GM12878 (cell line): ENCODE measurements at regions not wholly inside any gene's neighbourhood (a gene's known extent, or its start where the extent isn't known, plus 50 kb on each side); places are given as distances from the start of the nearest gene placed in this dataset.

Experiments used
- ATAC-seq: fragments of 200-7000 bp; cut with Tn5 transposase; 3 replicates; pipeline ENCODE4 v1.9.1; 2020; ENCODE audit warnings: mild to moderate bottlenecking, moderate library complexity
- BruUV-seq: library from RNA; stranded (reverse); fragments of 400-500 nt; replicated peaks from 2 replicates; lab custom pipeline; 2021; lab: Mats Ljungman, UMichigan
- CTCF ChIA-PET: fragments of 300-600 bp; sonication (Branson Sonifier 250); formaldehyde crosslinking; extraction: SDS; loops from one replicate; lab custom pipeline; 2021; ENCODE audit warnings: inconsistent platforms; lab: Yijun Ruan, JAX
- POLR2A ChIA-PET: fragments of 350-600 bp; formaldehyde crosslinking; extraction: SDS; loops from one replicate; lab custom pipeline; 2021; ENCODE audit warnings: inconsistent platforms; lab: Charles Lee
- RAD21 ChIA-PET: fragments of 300-600 bp; sonication (Branson Sonifier 250); formaldehyde crosslinking; loops from one replicate; lab custom pipeline; 2023; ENCODE audit warnings: antibody characterized with exemption; ENCODE audit not compliant: unreplicated experiment; lab: Charles Lee
- SMC1A ChIA-PET: fragments of 300-600 bp; sonication (Branson Sonifier 250); formaldehyde crosslinking; loops from one replicate; lab custom pipeline; 2023; ENCODE audit not compliant: unreplicated experiment, uncharacterized antibody; lab: Charles Lee
- DNase-seq: peaks from one replicate; pipeline ENCODE4 v3.0.0-alpha.2; 2011; ENCODE audit warnings: low read depth, low spot score
- FAIRE-seq: peaks from 3 replicates; lab custom pipeline; 2011; peaks lifted over from hg19 to GRCh38; lab: Jason Lieb, UNC
- H2AFZ ChIP-seq: 2 replicates; pipeline ENCODE4 v1.6.0; 2011; ENCODE audit warnings: low read depth, low read length, control low read depth; ENCODE audit not compliant: control insufficient read depth
- H3K27ac ChIP-seq: 2 replicates; pipeline ENCODE4 v1.5.1; 2011; ENCODE audit warnings: control low read depth; ENCODE audit not compliant: control insufficient read depth, insufficient read depth
- H3K27me3 ChIP-seq, 2 experiments: replicated peaks in 1 of 2; 2 replicates each; pipeline versions ENCODE4 v1.6.0 to v1.6.1; 2011; ENCODE audit warnings: low read length in 1 of 2; ENCODE audit not compliant: control insufficient read depth in 2 of 2, insufficient read depth in 2 of 2
- H3K36me3 ChIP-seq, 2 experiments: 2 replicates each; pipeline ENCODE4 v1.5.1; 2011; ENCODE audit warnings: low read length in 1 of 2; ENCODE audit not compliant: control insufficient read depth in 2 of 2, insufficient read depth in 2 of 2
- H3K4me1 ChIP-seq: 2 replicates; pipeline ENCODE4 v1.6.1; 2011; ENCODE audit warnings: mild to moderate bottlenecking, low read length, moderate library complexity, mixed read lengths; ENCODE audit not compliant: control insufficient read depth, insufficient read depth
- H3K4me2 ChIP-seq: 2 replicates; pipeline ENCODE4 v1.6.0; 2011; ENCODE audit warnings: control low read depth; ENCODE audit not compliant: control insufficient read depth, insufficient read depth
- H3K4me3 ChIP-seq: fragments of 200-600 bp; sonication (generic); 2 replicates; pipeline ENCODE4 v1.5.1; 2016
- H3K79me2 ChIP-seq: 2 replicates; pipeline ENCODE4 v1.6.0; 2011; ENCODE audit warnings: low read length; ENCODE audit not compliant: control insufficient read depth, insufficient read depth
- H3K9ac ChIP-seq: 2 replicates; pipeline ENCODE4 v1.8.0; 2011; ENCODE audit warnings: low read length, control low read depth, mixed read lengths; ENCODE audit not compliant: control insufficient read depth, insufficient read depth
- H3K9me3 ChIP-seq: replicated peaks from 3 replicates; pipeline ENCODE4 v1.5.1; 2011; ENCODE audit warnings: mild to moderate bottlenecking, low read length; ENCODE audit not compliant: control insufficient read depth, insufficient read depth
- H4K20me1 ChIP-seq: 2 replicates; pipeline ENCODE4 v1.6.0; 2011; ENCODE audit not compliant: control insufficient read depth, insufficient read depth
- CREB1 ChIP-seq: IDR thresholded peaks from 2 replicates; pipeline ENCODE4 v1.6.1; 2012; ENCODE audit warnings: low read depth, mild to moderate bottlenecking, inconsistent platforms
- EED ChIP-seq: sonication (generic); IDR thresholded peaks from 2 replicates; pipeline ENCODE4 v1.6.1; 2016; ENCODE audit warnings: antibody characterized with exemption, low read depth
- HDAC2 ChIP-seq: fragments of 200-600 bp; sonication (generic); IDR thresholded peaks from 2 replicates; pipeline ENCODE4 v1.6.1; 2017
- MXI1 ChIP-seq: fragments of 150-350 bp; IDR thresholded peaks from 2 replicates; pipeline ENCODE4 v1.6.1; 2011; ENCODE audit warnings: low read depth, mild to moderate bottlenecking, inconsistent platforms, low read length, improper control_type of control experiment
- NFYB ChIP-seq: IDR thresholded peaks from 2 replicates; pipeline ENCODE4 v1.6.1; 2011; ENCODE audit warnings: low read depth, mild to moderate bottlenecking, low read length, improper control_type of control experiment, moderate library complexity; ENCODE audit not compliant: insufficient read depth
- PAX8 ChIP-seq: fragments of 450-650 bp; IDR thresholded peaks from 2 replicates; pipeline ENCODE4 v1.6.1; 2017; ENCODE audit warnings: mild to moderate bottlenecking, moderate library complexity
- SMAD5 ChIP-seq: IDR thresholded peaks from 2 replicates; pipeline ENCODE4 v1.6.1; 2016; ENCODE audit warnings: antibody characterized with exemption, low read depth
- WGBS: methylation state at CpG from one replicate; pipeline ENCODE4 v1.1.6; 2016; ENCODE audit warnings: low lambda C conversion rate; ENCODE audit not compliant: insufficient replicate concordance, insufficient coverage; ENCODE audit errors: missing lambda C conversion rate; 5-methylcytosine and 5-hydroxymethylcytosine counted together
- in situ Hi-C: fragments of 300-500 bp; cut with MboI; formaldehyde crosslinking; loops from 9 replicates; pipeline ENCODE4 v1.14.3; 2018; ENCODE audit warnings: mixed read lengths
- intact Hi-C: fragments of 100-400 bp; cut with micrococcal nuclease; formaldehyde crosslinking; loops from one replicate; pipeline ENCODE4 v1.14.2; 2022; ENCODE audit not compliant: unreplicated experiment
- TF ChIP-seq, protein P1 (sequence below): IDR thresholded peaks from 2 replicates; pipeline ENCODE4 v1.6.1; 2012; ENCODE audit warnings: mild to moderate bottlenecking, low read depth, low read length

DNA sequence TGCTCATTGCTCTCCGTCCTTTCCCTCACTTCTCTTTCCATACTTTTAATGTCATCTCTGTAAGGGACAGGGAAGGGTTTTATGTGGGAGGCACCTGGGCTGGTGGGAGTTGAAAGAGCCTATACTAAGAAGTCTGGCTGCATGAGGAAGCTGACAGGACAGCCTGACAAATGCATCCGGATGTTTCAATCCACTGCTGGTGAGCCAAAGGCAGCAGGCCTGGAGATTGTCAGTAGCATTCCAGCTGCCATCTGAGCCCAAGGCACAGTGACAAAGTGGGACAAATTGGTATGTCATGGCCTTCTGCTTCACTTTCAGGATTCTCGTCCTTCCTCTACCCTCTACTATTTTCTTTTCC is 218.4 kb downstream of the STK31 start (continued):
- TF ChIP-seq CREB1 (no peak), HDAC2 (no peak), SMAD5 (no peak)
- TF ChIP-seq, protein P1, sequence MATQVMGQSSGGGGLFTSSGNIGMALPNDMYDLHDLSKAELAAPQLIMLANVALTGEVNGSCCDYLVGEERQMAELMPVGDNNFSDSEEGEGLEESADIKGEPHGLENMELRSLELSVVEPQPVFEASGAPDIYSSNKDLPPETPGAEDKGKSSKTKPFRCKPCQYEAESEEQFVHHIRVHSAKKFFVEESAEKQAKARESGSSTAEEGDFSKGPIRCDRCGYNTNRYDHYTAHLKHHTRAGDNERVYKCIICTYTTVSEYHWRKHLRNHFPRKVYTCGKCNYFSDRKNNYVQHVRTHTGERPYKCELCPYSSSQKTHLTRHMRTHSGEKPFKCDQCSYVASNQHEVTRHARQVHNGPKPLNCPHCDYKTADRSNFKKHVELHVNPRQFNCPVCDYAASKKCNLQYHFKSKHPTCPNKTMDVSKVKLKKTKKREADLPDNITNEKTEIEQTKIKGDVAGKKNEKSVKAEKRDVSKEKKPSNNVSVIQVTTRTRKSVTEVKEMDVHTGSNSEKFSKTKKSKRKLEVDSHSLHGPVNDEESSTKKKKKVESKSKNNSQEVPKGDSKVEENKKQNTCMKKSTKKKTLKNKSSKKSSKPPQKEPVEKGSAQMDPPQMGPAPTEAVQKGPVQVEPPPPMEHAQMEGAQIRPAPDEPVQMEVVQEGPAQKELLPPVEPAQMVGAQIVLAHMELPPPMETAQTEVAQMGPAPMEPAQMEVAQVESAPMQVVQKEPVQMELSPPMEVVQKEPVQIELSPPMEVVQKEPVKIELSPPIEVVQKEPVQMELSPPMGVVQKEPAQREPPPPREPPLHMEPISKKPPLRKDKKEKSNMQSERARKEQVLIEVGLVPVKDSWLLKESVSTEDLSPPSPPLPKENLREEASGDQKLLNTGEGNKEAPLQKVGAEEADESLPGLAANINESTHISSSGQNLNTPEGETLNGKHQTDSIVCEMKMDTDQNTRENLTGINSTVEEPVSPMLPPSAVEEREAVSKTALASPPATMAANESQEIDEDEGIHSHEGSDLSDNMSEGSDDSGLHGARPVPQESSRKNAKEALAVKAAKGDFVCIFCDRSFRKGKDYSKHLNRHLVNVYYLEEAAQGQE = no peak

DNA sequence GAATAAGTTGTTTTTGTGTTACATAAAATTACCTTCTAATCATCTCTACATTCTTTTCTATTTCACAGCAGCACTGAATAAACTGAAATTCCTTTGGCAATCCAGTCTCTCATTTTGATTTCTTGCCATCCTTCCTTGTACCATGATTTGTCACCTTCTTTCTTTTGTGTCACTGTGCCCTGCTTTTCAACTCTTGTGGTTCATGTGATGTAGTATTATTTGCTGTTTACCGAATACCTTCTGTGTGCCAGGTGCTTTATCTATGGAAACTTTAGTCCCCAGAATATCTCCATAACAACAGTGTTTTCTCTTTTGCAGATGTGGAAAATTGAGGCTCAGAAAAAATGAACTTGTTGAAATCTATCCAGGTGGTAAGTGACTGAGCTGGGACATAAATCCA is 220.3 kb downstream of the STK31 start:
- no peaks in the 10 kb centered on the region for H4K20me1 ChIP-seq
- no peak overlapping the region for H3K27ac ChIP-seq
- ATAC-seq (no peak), DNase-seq (no peak), FAIRE-seq (no peak)
- H3K4me2 ChIP-seq = no peak overlapping the region
- CTCF ChIA-PET = interaction anchor here (0.6 kb wide), 1 partner anchor 737 kb away, joined by 3 read pairs; no protein-coding TSS in a partner anchor
- SMC1A ChIA-PET = no interaction called here
- WGBS = 59% methylated on average over 1 of the region's 1 CpG
- TF ChIP-seq PAX8 = no peak
- TF ChIP-seq MXI1 = no peak
- no peak for TF ChIP-seq EED
- no peak for TF ChIP-seq NFYB
- no peak overlapping the region for H3K9ac ChIP-seq
- no peaks in the 10 kb centered on the region for H3K4me1 ChIP-seq
- in situ Hi-C loops (no loop called here), intact Hi-C loops (no loop called here)
- no peaks in the 10 kb centered on the region; a peak in 1 of 4 replicates for H3K27me3 ChIP-seq
- no peak overlapping the region for H3K4me3 ChIP-seq
- no peaks in the 10 kb centered on the region for H3K9me3 ChIP-seq
- POLR2A ChIA-PET = no interaction called here
- H2AFZ ChIP-seq = no peak overlapping the region
- RAD21 ChIA-PET = no interaction called here
- no peaks in the 10 kb centered on the region for H3K36me3 ChIP-seq
- H3K79me2 ChIP-seq = no peaks in the 10 kb centered on the region
- BruUV-seq = no TSS peak
